ENCODE measurements at regions not wholly inside any gene's neighbourhood (a gene's known extent, or its start where the extent isn't known, plus 50 kb on each side); places are given as distances from the start of the nearest gene placed in this dataset.

GRCh38 chr21:41068967-41069642, 98.9 kb upstream of the BACE2 start (continued):
- TF ChIP-seq CTCF (CRISPR knock-in tag; IDR thresholded peaks at IDR 0.05) (peak; percentile 93), ZNF205 (CRISPR knock-in tag; IDR thresholded peaks at IDR 0.05) (peak; percentile 78), XRCC5 (optimal IDR thresholded peaks at IDR 0.05; ENCODE audit: low read length) (peak; percentile 68), ZNF619 (CRISPR knock-in tag; IDR thresholded peaks at IDR 0.05) (no peak), ZFX (CRISPR knock-in tag; IDR thresholded peaks at IDR 0.05; ENCODE audit: low read depth) (no peak)

GRCh38 chr21:41070284-41070683, 97.7 kb upstream of the BACE2 start:
- no peak overlapping the region for H2AFZ ChIP-seq (ENCODE audit: low read length)
- no peak for FAIRE-seq
- H3K79me2 ChIP-seq (ENCODE audit: insufficient read depth, low read length): no peaks in the 10 kb centered on the region
- H3K27ac ChIP-seq (ENCODE audit: extremely low read length, insufficient read depth, low read length): no peak overlapping the region
- H3K36me3 ChIP-seq (replicated peaks in 1 of 2; ENCODE audit: control insufficient read depth in 1 of 2, insufficient read depth in 2 of 2, low read length in 2 of 2): no peaks in the 10 kb centered on the region
- no peak for DNase-seq (ENCODE audit: low spot score)
- H3K27me3 ChIP-seq (ENCODE audit: control insufficient read depth in 1 of 2, insufficient read depth in 2 of 2, low read length in 2 of 2): peaks cover 0 to 9% of the 10 kb centered on the region in 2 experiments; a peak in 2 of 5 replicates
- H3K9ac ChIP-seq (ENCODE audit: insufficient read depth, low read depth, low read length): no peak overlapping the region
- no peaks in the 10 kb centered on the region for H4K20me1 ChIP-seq (ENCODE audit: insufficient read depth, low read length)
- H3K4me3 ChIP-seq (replicated peaks in 1 of 3; ENCODE audit: insufficient read depth in 1 of 3, low read depth in 2 of 3, low read length in 3 of 3): no peak overlapping the region
- TF ChIP-seq PAF1 (CRISPR knock-in tag; IDR thresholded peaks at IDR 0.05): no peak
- no peak for TF ChIP-seq EZH2 (conservative IDR thresholded peaks at IDR 0.05; ENCODE audit: low read depth, low read length)
- no peak for TF ChIP-seq CSRNP1 (CRISPR knock-in tag; IDR thresholded peaks at IDR 0.05)
- TF ChIP-seq REST (IDR thresholded peaks at IDR 0.05; ENCODE audit: borderline replicate concordance in 1 of 2, low read depth in 1 of 2, low read length in 2 of 2): no peak
- TF ChIP-seq ZNF850 (CRISPR knock-in tag; conservative IDR thresholded peaks at IDR 0.05): no peak
- no peak for TF ChIP-seq ZNF678 (CRISPR knock-in tag; IDR thresholded peaks at IDR 0.05)
- no peak for TF ChIP-seq TOPORS (CRISPR knock-in tag; IDR thresholded peaks at IDR 0.05)
- ChIA-PET POLR2A (no interaction called here), CTCF (ENCODE audit: low intra/inter-chr PET ratio, low total read pairs) (no interaction called here)
- BruUV-seq (replicated peaks): no TSS peak
- H3K9me3 ChIP-seq (ENCODE audit: low read length): no peaks in the 10 kb centered on the region
- no peaks in the 10 kb centered on the region for H3K4me1 ChIP-seq (ENCODE audit: insufficient read depth, low read length)
- 18% methylated on average over 2 of the region's 2 CpGs for WGBS (ENCODE audit: low lambda C conversion rate)
- intact Hi-C loops (cut with micrococcal nuclease; ENCODE audit: unreplicated experiment): no loop called here
- in situ Hi-C loops (cut with HindIII; ENCODE audit: extremely low pct_ligation_motif_present, low pct_unique_long_range_greater_than_20kb): loop anchor here (25.0 kb wide), 1 partner anchor 608 kb away; no protein-coding TSS in a partner anchor
- H3K4me2 ChIP-seq (ENCODE audit: low read depth, low read length): no peak overlapping the region
- no peak for ATAC-seq

Data from HepG2 (cell line).